ENCODE measurements at regions not wholly inside any gene's neighbourhood (a gene's known extent, or its start where the extent isn't known, plus 50 kb on each side); places are given as distances from the start of the nearest gene placed in this dataset.

DNA sequence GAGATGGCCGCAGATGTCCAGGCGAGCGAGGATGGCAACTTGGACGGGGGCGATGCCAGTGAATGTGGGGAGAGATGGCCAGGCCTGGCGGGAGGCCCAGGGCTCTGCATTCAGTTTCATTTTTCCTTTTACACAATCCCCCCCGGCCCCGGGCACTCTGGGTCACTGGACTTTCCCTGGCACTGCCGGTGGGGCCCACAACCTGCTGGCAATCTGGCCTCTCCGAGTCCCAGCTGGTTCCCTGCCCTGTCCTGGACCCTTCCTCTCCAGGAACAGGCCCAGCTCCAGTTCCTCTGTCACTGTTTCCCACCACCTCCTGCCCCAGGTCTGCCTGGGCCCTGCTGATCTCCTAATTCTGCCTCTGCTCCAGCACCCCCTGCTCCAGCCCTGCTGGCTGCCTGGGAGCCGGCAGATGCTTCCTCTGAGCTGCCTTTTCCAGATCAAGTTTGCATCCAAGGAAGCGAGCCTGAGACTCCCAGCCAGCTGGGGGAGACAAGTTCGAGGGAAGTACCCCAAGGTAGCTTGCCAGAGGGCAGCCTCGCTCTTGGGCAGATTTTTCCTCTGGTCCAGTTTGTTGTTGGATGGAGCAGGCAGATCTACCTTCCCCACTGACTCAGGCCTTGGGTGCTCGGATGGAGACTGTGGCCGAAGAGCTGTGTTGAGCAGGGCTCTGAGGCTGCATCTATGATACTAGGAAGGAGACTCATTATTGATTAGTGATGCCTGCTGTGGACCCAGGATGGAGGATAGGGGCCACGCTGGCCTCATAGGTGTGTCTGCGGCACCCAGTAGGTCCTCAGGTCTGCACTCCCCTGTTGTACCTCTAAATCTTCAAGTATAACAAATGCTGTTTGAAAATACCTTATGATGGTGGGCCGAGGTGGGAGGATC lies 83.2 kb downstream of the CEBPB start:
- DNase-seq = peak in 1 of 2 experiments; percentile 15

DNA sequence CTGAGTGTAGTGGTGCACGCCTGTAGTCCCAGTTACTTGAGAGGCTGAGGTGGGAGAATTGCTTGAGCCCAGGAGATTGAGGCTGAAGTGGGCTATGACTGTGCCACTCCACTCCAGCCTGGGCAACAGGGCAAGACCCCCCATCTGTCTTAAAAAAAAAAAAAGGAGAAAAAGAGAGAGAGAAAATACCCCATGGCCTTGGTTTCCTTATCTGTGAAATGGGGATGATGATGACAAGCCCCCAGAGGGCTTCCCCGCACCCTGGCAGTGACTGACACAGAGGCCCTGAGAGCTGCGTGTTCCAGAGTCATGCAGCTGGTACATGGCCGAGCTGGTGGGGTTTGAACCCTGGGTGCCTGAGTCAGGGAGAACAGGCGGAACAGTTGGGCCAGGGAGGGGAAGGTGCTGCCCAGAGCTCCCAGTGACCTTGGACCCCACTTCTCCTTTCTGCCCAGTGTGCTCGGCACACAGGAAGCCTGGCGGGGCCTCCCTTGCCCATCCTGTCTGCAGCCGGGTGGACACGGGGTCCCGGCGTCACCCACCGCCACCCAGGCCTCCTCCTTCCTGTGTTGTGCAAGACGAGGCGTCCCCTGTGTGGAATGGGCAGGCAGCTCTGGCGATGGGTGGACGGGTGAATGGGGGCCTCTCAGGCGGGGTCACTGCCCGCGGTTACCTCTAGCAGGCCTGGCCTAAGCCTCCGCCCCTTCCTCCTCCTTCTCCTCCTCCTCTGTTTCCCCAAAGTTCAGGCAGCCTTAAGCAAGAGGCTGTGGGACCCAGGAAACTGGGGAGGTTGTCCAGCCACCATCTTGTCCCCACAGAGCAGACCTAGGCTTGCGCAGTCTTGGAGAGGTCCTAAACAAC lies 84.2 kb downstream of the CEBPB start:
- DNase-seq = peak; percentile 29 to 47

GRCh38 chr20:50276119-50277063 lies 85.8 kb downstream of the CEBPB start:
- DNase-seq = peak; percentile 41 to 48

DNA sequence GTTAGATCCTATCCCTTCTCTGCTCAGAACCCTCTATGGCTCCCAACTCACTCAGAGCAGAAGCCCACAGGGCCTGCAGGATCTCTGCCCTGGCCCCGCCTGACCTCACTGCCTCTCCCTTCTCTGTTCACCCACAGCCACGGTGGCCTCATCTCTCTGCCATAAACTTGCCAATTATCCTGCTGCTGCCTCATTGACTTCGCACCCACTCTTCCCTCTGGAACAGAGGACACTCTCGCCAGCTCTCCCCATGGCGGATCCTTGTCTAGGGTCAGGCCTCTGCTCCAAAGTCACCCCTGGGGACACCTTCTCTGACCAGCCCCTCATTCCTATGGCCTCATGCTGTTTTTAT lies 86.4 kb downstream of the CEBPB start:
- no peak for DNase-seq

- DNase-seq = no peak
Measured at GRCh38 chr20:50277460-50278376, 87.1 kb downstream of the CEBPB start.

DNA sequence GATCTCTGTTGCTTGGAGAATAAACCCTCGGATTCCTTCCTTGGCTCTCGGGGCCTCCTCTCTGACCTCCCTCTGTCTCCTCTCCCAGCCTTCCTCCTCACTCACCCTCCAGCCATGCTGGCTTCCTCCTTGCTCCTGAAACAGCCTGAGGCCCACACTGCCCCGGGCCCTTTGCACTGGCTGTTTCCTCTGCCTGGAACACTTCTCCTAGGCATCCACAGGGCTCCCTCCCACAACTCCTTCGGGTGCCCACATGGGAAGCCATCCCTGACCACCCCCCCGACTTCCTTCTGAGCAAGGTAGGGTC lies 87.7 kb downstream of the CEBPB start:
- DNase-seq = no peak

GRCh38 chr20:50278684-50279531 lies 88.3 kb downstream of the CEBPB start:
- DNase-seq = no peak

GRCh38 chr20:50279988-50280850 lies 89.6 kb downstream of the CEBPB start:
- DNase-seq = no peak

DNA sequence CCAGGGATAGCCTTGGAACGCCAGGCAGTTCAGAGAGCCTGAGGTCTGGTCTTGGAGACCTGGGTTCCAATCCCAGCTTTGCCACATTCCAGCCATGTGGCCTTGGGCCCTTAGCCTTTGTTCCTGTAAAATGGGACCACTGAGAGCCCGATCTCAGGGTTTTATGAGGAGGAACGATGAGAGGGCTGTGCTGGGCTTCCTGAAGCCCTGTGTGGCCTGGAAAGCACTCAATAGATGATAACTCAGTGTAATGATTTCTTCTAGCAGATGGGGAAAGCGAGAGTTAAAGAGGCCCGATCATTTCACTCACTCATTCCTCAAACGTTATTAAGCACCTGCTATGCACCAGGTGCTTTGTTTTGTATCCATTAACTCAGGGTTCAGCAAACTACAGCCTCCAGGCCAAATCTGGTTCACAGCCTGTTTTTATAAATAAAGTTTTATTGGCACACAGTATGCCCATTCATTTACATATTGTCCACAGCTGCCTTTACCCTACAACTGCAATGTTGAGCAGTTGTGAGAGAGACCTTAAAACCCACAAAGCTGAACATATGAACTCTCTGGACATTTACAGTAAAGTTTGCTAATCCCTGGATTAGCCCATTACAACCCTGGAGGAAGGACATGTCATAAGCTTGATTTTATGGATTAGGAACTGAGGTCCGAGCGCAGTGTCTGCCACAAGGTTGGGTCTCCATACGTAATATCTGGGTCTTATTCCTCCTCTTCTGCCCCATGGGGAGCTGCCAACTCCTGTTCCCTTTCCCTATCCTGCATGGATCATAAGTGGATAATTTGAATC lies 90.4 kb downstream of the CEBPB start:
- DNase-seq = no peak

DNA sequence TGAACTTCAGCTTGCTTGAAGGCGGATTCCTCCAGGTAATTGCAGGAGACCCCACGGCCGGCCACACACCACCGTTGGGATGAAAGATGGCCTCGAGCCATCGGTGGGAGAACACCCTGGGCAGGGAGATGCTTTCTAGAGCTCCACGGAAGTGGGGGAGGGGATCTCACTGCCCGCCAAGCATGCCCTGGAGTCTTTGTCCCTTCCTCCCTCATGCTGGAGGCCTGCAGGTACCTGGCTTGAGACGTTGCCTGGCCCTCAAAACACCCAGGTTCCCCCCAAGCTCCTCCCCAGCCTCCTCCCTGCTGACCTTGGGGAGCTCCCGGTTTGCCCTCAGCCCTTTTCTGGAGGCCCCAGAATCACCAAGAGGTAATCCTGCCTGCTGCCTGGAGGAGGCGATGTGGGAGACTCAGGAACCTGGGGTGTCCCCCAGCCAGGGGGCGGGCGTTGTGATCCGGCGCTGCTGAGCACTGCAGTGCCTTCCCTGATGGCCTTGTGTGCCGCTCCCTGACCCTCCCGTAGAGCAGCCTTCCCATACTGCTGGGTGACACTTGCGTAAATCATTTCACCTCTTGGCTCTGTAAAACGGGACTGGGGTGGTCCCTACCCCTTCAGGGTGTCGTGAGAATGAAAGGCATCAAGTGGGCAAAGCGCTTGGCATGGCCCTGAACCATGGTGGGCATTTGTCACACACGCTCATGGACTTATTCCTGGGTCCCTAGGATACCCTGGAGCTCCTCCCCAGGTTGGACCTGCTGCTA lies 91.4 kb downstream of the CEBPB start:
- DNase-seq = no peak

GRCh38 chr20:50282592-50283241 lies 92.1 kb downstream of the CEBPB start:
- no peak for DNase-seq

- no peak for DNase-seq
Measured at GRCh38 chr20:50283370-50283769, 92.7 kb downstream of the CEBPB start.

- peak; percentile 24 to 41 for DNase-seq
Measured at GRCh38 chr20:50283922-50284810, 93.5 kb downstream of the CEBPB start.

- DNase-seq = no peak
Measured at GRCh38 chr20:50284811-50285375, 94.3 kb downstream of the CEBPB start.

DNA sequence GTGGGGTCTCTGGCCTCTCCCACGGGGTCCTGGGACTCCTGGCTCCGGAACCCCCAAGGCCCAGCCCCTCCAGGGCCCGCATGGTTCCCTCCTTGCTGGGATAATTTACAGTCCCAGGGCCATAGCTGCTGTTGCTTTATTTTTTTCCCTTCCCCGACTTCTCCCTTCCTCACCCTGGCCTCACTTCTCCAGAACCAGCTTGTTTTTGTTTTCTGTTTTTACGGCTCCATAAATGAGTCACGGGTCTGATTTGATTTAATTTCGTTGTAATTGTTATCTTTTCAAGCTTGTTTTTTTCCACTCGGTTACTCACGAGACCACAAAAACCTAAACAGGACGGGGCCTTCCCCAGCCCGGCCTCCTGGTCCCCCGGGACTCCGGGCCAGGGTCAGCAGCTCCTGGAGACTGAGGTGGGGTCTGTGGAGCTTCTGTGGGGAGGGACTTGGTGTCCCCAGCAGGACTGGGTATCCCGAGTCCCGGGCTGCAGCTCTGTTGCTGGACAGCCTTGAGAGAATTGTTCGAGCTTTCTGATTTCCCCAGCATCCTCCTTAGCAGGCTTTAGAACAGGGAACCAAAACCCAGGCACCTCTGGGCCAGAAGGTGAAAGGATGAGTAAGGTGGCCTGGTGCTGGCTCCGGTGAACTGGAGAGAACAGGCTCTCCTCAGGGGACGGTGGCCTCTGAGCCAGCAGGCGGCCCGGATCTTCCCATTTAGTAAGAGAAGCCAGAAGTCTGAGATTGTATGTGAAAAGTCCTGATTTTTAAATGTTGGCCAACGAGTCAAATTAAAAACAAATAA lies 94.9 kb downstream of the CEBPB start:
- no peak for DNase-seq

DNA sequence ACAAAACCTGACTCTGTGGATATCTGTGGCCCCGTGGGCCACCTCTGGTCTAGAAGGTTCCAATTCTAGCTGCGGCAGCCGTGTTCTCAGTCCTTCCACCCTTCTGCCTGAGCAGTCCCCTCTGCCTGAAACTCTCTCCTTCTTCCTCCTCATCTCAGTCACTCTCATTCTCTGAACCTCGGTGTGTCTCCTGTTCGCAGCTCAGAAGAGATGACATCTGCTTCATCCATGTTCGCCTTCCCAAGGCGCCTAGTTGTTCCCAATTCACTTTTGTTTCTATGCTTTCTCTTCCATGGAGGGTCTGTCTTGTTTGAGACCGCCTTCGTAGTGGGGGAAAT lies 95.5 kb downstream of the CEBPB start:
- DNase-seq = no peak
